ENCODE measurements at regions not wholly inside any gene's neighbourhood (a gene's known extent, or its start where the extent isn't known, plus 50 kb on each side); places are given as distances from the start of the nearest gene placed in this dataset.
"Not testable (repeated sequence)": the region's sequence is repeated elsewhere in the genome, so short reads cannot be mapped to it uniquely, and the experiment has no call there.

DNA sequence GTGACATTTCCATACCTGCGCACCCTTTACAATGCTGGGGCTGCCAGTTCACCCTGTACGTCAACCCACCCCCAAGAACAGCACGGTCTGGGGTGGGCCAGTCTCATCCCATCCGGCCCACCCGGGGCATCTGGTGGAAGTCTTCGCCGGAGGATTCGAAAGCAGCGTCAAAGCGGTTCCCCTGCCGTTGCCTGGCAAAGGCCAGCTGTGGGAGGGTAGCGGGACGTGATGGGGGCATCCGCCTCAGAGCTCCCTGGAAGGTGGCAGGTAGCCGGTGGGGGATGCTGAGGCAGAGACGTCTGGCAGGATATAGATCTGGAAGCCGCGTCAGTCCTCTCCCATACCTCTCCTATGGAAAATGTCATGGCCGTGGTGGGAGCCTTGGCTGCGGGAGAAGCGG, 749.1 kb upstream of the DEFB115 start:
- not testable (repeated sequence) for DNase-seq (ENCODE audit: low spot score)

DNA sequence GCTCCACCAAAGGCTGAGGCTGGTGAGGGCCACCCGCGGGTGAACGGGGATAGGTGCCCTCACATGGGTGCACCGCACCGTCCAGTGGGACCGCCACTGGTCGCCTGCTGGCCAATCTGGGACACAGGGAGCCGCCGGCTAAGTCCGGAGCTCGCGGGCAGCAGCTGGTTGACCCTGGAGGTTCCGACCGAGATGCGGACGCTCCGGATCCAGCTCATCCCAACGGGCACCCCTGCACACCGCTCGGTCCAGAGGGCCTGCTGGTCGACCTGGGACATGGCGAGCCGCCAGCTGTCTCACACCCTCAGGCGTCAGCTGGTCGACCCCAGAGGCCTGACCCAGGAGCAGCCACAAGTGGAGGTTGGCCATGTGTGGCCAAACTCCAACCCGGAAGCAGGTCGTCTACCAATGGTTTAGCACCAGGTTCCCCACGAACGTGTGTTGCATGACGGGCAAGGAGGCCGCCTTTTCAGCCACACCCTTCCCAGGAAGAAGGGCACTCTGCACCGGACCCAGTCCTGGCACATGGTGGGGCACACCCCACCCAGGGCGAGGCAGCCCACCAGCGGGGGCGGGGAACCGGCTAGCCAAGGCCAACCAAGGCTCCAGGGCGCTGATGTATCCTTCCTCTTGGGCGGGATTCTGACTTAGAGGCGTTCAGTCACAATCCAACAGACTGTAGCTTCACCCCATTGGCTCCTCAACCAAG, 746.0 kb upstream of the DEFB115 start:
- DNase-seq (ENCODE audit: low spot score) = no peak

DNA sequence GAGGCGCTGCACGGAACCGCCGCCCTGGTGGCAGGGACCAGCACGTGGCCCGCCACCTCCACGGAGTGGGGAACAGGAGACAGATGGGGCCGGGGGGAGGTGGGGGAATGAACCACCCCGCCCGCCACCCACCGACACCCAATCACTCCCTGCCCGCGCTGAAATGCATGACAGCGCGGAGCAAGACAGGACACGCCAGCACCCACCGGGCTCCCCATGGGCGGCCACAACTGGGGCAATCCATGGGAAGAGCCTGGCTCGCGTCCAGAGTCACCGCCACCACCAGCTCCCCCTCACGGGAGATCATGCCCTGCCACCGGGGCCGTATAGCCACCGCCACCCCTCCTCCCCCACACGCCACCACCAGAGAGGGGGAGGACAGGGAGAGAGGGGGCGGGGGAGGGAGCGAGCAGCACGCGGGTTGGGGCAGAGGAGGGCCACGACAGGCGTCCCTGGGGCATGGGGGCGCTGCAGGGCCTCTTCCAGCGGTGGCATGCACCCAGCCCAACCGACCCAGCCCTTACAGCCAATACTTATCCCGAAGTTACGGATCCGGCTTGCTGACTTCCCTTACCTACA, 744.3 kb upstream of the DEFB115 start:
- DNase-seq (ENCODE audit: low spot score) = no peak

DNA sequence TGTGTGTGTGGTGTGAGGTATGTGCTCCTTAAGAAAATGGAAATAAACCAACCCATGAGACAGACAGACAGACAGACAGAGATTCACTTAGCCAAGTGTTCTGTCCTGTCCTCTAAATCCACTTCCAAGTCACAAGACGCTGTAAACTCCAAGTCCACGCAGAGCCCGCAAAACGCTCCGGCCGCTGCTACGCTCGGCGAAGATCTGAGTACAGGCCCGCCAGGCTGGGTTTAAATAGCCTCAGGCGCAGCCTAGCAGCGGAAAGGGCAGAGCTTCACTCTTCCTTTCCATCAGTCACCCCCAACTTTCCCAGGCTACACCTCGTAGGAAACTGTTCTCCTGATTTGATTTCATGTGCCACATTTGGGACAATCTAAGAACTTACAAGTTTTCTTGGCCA, 741.5 kb upstream of the DEFB115 start:
- not testable (repeated sequence) for DNase-seq (ENCODE audit: low spot score)

DNA sequence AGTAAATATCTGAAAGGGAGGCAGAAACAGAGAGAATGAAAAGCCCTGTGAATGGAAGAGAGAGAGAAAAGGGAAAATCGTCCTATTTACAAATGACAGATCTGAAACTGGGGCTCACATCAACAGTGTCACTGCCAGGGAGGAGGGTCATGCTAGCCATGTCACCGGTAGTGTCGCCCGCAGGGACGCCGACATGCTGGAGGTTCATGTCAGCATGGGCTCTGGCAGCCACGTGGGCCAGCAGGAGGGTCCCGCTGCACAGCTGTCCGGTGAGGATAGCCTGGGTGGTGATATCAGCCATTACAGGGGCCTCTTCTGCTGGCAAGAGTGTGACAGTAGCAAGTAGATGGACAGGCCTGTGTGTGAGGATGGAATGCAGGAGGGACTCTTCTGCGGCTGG, 738.6 kb upstream of the DEFB115 start:
- DNase-seq (ENCODE audit: low spot score) = not testable (repeated sequence)

DNA sequence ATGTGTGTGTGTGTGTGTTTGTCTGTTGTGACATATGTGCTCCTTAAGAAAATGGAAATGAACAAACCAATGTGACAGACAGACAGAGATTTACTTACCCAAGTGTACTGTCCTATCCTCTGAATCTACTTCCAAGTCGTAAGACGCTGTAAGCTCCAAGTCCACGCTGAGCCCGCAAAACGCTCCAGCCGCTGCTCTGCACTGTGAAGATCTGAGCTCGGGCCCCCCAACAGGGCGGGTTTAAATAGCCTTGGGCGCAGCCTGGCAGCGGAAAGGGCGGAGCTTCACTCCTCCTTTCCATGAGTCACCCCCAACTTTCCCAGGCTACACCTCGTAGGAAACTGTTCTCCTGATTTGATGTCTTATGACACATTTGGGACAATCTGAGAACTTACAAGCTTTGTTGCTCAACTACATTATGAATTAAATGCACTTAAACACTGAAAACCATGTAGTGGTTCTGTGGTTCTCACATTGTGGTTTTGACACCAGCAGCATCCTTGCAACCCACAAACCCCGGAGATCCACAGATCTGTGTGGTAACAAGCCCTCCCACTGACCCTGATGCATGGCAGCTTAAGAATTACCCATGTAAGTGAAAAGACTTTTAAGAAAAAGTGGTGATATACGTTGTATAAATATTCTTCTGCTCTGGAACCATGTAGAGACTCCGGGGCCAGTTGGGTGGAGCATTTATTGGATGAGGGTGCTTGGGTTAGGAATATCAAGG, 735.6 kb upstream of the DEFB115 start:
- DNase-seq (ENCODE audit: low spot score) = not testable (repeated sequence)

DNA sequence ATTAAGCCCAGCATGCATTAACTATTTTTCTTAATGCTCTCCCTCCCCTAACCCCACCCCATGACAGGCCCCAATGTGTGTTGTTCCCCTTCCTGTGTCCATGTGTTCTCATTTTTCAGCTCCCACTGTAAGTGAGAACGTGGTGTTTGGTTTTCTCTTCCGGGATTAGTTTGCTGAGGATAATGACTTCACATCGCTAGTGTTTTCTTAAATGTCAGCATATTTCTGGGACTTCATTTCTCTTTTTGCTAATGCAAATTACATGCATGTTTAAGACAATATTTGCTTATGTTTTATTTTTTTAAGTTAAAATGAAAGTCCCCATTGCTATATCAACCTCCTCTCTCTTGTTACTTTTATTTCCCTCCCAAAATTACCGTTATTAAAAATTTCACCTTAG, 733.3 kb upstream of the DEFB115 start:
- not testable (repeated sequence) for DNase-seq (ENCODE audit: low spot score)

DNA sequence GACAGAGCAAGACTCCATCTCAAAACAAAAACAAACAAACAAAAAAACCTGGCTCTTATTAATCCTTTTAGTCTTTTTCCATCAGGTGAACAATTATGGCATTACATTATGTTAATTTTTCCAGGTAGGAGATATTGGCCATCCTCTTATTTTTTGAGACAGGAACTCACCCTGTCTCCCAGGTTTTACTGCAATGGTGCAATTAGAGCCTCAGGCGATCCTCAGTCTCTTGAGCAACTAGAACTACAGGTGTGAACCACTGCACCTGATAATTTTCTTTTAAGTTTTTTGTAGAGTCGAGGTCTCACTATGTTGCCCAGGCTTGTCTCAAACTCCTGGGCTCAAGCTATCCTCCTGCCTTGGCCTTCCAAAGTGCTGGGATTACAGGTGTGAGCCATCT, 732.7 kb upstream of the DEFB115 start:
- DNase-seq (ENCODE audit: low spot score) = not testable (repeated sequence)

DNA sequence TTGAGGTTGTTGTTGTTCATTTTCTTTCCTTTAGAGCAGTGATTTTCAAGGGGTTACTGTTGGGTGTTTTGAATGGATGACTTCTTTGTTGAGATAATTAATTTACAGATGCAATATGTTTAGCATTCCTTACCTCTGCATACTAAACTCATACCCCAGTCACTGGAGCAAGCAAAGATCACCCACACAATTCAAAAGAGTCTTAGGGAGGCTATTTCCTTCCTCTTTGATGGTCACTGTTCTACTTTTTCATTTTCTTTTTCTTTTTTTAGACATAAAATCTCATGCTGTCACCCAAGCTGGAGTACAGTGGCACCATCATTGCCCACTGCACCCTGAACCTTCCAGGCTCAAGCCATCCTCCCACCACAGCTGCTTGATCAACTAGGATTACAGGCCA, 723.8 kb upstream of the DEFB115 start:
- not testable (repeated sequence) for DNase-seq (ENCODE audit: low spot score)

DNA sequence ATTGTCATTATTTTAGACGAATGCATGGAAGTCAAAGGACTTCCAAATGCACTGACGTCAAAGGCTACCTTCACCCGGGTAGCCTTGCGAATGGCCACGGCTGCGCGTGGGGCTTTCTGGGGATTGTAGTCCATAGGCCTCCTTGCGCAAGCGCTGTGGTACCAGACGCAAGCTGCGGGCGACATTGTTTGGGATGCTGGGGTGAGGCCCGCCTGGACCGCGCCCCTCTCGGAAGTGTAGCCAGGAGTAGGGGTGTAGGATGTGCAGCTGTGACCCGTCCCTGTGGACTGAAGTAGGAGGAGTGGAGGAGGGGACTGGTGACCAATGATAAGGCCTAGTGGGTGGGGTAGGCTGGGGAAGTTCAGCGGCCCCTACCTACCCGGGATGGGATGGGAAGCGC, 720.0 kb upstream of the DEFB115 start:
- not testable (repeated sequence) for DNase-seq (ENCODE audit: low spot score)

DNA sequence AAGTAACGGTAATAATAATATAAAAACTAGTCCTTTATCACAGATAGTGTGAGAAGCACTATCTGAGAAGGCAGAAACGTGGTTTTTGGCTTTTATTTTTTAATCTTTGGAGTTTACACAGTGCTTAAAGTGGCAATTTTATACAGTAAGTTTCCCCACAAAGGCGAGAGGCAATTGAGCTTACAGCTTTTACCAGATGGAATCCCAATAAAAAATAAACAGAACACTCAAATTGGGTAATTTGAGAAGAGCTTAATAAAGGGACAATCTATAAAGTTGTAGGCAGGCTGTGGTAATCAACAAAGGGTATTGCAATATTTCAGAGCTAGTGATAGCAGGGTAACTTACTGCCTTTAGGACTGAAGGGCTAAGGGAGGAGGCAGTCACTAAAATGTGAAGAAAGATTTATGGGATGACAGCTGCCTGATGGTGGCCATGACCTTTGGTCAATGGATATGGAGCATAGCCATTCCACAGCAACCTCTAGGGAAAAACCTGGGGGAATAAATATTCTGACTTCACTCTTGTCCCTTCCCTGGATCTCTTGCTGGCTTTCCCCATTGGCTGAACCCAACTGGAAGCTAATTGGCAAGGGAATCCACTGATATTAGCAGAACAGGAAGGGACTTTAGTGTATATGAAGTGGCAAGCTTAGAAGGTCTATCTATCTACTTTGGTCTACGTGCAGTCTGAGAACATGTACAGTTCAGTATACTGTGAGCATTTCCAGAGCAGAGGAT, 717.0 kb upstream of the DEFB115 start:
- not testable (repeated sequence) for DNase-seq (ENCODE audit: low spot score)

DNA sequence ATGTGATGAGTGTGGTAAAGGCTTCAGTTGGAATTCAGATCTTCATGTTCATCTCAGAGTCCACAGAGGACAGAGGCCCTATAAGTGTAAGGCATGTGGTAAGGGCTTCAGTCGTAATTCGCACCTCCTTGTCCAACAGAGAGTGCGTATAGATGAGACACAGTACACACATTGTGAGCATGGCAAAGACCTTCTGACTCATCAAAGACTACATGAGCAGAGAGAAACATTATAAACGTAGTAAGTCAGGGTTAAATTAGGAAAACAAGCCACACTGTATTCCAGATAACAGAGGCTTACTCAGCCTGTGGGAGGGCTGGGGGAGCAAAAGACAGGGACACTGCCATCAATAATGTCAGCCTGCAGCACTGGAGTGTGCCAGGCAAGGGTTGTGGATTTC, 706.2 kb upstream of the DEFB115 start:
- not testable (repeated sequence) for DNase-seq (ENCODE audit: low spot score)

DNA sequence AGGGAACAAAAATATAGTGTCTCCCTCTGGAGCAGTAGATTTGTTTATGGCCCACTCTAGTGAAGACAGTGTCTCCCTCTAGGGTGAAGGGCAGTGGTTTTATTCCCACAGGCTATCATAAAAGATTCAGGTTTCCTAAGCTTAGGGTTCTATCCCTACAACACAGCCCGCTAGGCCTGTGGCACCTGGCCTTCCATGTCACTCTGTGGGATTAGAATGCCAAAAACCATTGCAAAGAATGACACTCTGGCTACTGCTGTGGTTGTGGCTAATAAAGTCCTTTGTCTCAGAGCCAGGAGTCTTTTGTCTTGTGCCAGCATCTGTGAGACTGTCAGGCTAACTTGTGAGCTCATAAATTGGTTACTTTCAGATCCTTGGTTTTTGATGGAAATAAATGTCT, 700.7 kb upstream of the DEFB115 start:
- DNase-seq (ENCODE audit: low spot score) = not testable (repeated sequence)

DNA sequence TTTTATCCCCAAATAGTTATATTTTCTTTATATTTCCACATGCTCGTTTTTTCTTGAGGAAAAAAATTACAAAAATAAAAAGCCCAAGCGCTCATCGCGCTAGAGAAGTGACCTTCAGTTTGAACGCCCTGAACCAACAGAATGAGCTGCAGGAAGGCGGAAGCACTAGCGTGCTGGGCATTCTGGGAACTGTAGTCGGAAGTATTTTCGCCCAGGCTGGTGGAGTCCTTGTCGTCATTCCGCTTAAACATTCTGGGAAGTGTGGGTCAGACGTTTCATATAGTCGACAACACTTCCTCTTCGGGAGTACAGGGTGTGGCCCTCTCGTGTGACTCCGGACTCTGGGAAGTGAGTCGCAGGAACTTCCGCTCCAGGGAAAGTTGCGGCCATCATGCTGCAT, 692.4 kb upstream of the DEFB115 start:
- DNase-seq (ENCODE audit: low spot score) = not testable (repeated sequence)

DNA sequence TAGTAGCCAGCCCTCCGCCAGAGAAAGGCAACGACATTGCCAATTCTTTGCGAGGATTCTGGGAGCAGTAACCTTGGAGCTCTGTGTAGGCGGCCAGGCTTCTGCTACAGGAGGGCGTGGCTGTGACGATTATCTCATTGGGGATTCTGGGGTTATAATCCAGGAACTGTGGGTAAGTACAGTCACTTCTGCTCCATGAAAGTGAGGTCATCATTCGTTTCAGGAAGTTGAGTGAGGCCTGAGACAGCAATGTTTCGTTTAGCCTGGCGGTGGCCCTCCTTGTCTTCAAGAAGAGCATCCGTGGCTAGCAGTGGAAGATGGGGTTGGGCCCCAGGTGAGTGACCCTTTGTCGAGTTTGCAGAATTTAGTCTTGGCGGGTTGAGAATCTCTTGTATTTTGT, 687.6 kb upstream of the DEFB115 start:
- not testable (repeated sequence) for DNase-seq (ENCODE audit: low spot score)

DNA sequence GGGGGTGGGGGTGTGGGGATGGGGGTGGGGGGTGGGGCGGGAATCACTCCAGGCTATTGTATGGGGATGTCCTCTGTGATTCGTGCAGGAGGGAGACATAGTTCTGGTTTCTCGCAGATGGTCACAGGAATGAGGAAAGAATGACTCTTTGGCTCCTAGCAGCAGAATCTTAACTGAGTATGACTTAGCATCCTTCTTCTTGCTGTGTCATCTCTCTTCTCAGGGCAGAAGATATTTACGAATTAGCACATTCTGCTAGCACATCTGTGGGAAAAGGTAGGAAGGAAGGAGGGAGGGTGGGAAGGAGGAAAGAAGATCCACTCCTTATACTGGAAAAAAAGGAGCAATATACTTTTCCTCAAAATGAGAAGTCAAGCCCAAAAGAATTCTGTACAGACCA, 686.8 kb upstream of the DEFB115 start:
- not testable (repeated sequence) for DNase-seq (ENCODE audit: low spot score)

DNA sequence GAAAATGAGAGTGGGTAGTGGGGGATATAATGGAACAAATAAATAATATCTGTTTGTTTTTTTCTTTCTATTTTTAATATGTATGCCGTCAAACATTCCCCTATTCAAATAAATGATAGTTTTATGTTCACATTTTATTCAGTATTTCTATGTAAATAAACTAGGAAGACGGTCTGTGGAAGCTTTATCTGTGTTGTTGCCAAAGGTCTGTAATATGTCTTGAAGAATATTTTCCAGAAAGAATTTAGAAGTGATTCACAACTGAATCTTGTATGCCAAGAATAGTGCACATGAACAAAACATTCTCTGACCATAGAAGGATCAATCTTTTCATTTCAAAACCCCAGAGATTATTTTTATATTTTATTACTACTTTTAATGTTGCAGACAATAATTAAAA, 683.1 kb upstream of the DEFB115 start:
- not testable (repeated sequence) for DNase-seq (ENCODE audit: low spot score)

DNA sequence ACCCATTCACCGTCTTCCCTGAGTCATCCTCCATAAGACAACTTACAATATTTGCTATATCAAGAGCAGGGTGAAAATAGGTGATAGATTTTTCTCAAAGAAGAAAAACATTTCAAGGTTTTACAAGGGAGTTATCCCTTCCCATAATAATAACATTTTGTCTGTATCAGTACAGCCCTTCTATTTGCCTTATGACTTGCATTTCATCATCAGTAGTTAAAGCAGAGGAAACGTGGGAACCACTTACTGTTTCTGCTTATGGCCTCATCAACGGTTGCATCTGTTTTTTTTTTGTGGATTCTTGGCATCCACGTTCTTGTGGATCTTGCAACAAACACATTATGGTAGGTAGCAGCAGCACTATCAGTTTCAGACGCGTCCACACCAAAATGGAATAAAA, 678.4 kb upstream of the DEFB115 start:
- not testable (repeated sequence) for DNase-seq (ENCODE audit: low spot score)

DNA sequence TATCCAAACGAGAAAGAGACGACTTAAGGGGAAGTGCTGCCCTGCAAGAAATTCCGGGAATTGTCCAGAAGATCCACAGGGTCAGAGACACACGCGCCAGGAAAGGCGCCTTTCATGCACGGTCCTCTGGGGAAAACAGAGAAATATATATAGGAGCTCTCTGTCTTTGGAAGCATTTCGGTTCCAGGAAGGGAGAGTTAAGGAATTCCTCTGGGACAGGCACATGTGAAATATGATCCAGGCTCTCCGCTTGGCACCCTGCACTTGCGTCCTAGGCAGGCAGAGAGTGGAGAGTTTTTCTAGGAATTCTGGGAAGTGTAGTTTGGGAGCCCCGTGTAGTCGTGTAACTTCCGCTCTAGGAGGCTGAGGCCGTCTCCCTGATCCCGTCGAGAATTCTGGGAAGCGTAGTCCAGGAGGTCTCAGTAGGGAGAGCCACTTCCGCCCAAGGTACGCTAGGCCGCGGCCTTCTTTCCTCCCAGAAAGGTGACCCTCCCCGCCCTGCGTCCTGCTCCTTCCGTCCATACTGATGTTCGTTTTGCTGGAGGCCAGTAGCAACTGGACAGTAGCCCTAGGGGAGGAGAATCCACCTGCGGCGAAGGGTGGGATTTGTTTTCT, 677.5 kb upstream of the DEFB115 start:
- DNase-seq (ENCODE audit: low spot score) = not testable (repeated sequence)

DNA sequence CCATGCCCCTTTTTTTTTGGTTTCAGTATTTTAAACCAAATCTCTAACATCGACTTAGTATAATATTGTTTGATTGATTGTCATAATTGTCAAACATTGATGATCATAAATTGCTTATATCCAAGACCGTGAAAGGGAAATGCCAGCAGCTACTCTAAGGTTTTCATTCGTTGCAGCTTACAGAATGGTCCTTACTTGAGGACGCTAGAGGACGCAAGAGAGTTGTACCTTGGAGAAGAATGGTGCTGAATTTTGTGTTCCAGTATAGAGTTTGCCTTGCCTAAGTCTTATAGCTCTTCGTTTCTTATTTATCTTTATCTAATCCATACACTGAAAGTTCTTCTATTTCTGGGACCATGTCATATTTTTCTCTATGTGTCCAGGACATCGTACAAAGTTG, 675.6 kb upstream of the DEFB115 start:
- not testable (repeated sequence) for DNase-seq (ENCODE audit: low spot score)

DNA sequence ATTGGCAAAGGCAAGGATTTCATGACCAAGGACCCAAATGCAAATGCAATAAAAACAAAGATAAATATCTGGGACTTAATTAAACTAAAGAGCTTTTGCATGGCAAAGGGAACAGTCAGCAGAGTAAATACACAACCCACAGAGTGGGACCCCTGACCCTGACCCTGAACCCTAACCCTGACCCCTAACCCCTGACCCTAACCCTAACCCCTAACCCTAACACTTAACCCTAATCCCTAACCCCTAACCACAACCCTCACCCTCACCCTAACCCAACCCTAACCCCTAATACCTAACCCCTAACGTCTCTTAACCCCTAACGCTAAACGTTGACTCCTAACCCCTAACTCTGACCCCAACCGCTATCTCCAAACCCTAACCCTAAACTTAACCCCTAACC, 673.1 kb upstream of the DEFB115 start:
- not testable (repeated sequence) for DNase-seq (ENCODE audit: low spot score)

DNA sequence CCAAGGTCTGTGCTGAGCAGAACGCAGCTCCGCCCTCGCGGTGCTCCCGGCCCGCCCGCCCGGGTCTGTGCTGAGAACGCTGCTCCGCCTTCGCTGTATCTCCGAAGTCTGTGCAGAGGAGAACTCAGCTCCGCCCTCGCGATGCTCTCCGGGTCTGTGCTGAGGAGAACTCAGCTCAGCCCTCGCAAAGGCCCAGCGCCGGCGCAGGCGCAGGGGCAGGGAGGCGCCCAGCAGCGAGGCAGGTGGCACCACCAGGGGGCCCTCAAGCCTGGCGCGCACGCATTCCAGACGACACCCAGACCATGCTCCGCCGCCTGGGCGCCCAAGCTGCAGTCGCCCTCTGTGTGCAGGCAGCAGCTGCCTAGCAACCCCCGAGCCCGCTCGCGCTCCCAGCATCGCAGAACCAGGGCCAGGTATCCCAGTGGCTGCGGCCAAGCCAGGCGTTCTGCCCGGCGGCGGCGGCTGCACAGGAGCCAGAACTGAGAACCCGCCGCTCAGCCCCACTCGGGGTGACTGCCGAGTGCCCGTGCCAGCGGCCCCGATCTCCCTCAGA, 672.1 kb upstream of the DEFB115 start:
- DNase-seq (ENCODE audit: low spot score) = not testable (repeated sequence)

Data from hematopoietic multipotent progenitor cell treated with erythropoietin and hydrocortisone succinate and interleukin-3 and kit ligand, for 17 days (in vitro differentiated cells).